Ishikawa (cell line): ENCODE measurements at regions not wholly inside any gene's neighbourhood (a gene's known extent, or its start where the extent isn't known, plus 50 kb on each side); places are given as distances from the start of the nearest gene placed in this dataset.

Experiments used
- CEBPB ChIP-seq: IDR thresholded peaks from 2 replicates; pipeline ENCODE4 v1.6.1; 2012
- CREB1 ChIP-seq: IDR thresholded peaks from 2 replicates; pipeline ENCODE4 v1.6.1; 2012; ENCODE audit warnings: low read depth
- EGR1 ChIP-seq: IDR thresholded peaks from 2 replicates; pipeline ENCODE4 v1.6.1; 2012
- EP300 ChIP-seq: IDR thresholded peaks from 2 replicates; pipeline ENCODE4 v1.6.1; 2012; ENCODE audit warnings: borderline replicate concordance
- FOXM1 ChIP-seq: IDR thresholded peaks from 2 replicates; pipeline ENCODE4 v1.6.1; 2012; ENCODE audit warnings: low read depth, borderline replicate concordance
- MAX ChIP-seq: IDR thresholded peaks from 2 replicates; pipeline ENCODE4 v1.6.1; 2012
- NFIC ChIP-seq: IDR thresholded peaks from 2 replicates; pipeline ENCODE4 v1.6.1; 2012
- RAD21 ChIP-seq: IDR thresholded peaks from 2 replicates; pipeline ENCODE4 v1.6.1; 2012; ENCODE audit warnings: low read depth
- TAF1 ChIP-seq: IDR thresholded peaks from 2 replicates; pipeline ENCODE4 v1.6.1; 2012; ENCODE audit warnings: low read depth, mild to moderate bottlenecking
- TCF12 ChIP-seq: IDR thresholded peaks from 2 replicates; pipeline ENCODE4 v1.6.1; 2012; ENCODE audit warnings: low read depth
- TEAD4 ChIP-seq: IDR thresholded peaks from 2 replicates; pipeline ENCODE4 v1.6.1; 2012
- YY1 ChIP-seq: IDR thresholded peaks from 2 replicates; pipeline ENCODE4 v1.6.1; 2012; ENCODE audit warnings: low read depth
- ZBTB7A ChIP-seq: IDR thresholded peaks from 2 replicates; pipeline ENCODE4 v1.6.1; 2012; ENCODE audit warnings: low read depth
- TF ChIP-seq, protein P1 (sequence below): IDR thresholded peaks from 2 replicates; pipeline ENCODE4 v1.6.1; 2012; ENCODE audit warnings: low read depth, mild to moderate bottlenecking
- TF ChIP-seq, protein P2 (sequence below): IDR thresholded peaks from 2 replicates; pipeline ENCODE4 v1.6.1; 2012

- TF ChIP-seq YY1 = no peak
- TF ChIP-seq TAF1 = no peak
- no peak for TF ChIP-seq MAX
- TF ChIP-seq EP300 = no peak
- no peak for TF ChIP-seq ZBTB7A
- no peak for TF ChIP-seq TEAD4
- no peak for TF ChIP-seq CEBPB
- TF ChIP-seq, protein P1, sequence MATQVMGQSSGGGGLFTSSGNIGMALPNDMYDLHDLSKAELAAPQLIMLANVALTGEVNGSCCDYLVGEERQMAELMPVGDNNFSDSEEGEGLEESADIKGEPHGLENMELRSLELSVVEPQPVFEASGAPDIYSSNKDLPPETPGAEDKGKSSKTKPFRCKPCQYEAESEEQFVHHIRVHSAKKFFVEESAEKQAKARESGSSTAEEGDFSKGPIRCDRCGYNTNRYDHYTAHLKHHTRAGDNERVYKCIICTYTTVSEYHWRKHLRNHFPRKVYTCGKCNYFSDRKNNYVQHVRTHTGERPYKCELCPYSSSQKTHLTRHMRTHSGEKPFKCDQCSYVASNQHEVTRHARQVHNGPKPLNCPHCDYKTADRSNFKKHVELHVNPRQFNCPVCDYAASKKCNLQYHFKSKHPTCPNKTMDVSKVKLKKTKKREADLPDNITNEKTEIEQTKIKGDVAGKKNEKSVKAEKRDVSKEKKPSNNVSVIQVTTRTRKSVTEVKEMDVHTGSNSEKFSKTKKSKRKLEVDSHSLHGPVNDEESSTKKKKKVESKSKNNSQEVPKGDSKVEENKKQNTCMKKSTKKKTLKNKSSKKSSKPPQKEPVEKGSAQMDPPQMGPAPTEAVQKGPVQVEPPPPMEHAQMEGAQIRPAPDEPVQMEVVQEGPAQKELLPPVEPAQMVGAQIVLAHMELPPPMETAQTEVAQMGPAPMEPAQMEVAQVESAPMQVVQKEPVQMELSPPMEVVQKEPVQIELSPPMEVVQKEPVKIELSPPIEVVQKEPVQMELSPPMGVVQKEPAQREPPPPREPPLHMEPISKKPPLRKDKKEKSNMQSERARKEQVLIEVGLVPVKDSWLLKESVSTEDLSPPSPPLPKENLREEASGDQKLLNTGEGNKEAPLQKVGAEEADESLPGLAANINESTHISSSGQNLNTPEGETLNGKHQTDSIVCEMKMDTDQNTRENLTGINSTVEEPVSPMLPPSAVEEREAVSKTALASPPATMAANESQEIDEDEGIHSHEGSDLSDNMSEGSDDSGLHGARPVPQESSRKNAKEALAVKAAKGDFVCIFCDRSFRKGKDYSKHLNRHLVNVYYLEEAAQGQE = no peak
- no peak for TF ChIP-seq NFIC
- no peak for TF ChIP-seq RAD21
- no peak for TF ChIP-seq CREB1
- no peak for TF ChIP-seq FOXM1
- TF ChIP-seq TCF12 = no peak
Observed at GRCh38 chr12:91889059-91889458, 256.6 kb downstream of the BTG1 start.

- TF ChIP-seq, protein P2, sequence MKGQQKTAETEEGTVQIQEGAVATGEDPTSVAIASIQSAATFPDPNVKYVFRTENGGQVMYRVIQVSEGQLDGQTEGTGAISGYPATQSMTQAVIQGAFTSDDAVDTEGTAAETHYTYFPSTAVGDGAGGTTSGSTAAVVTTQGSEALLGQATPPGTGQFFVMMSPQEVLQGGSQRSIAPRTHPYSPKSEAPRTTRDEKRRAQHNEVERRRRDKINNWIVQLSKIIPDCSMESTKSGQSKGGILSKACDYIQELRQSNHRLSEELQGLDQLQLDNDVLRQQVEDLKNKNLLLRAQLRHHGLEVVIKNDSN = no peak
- TF ChIP-seq ZBTB7A (no peak), RAD21 (no peak), EP300 (no peak), MAX (no peak), EGR1 (no peak)
Observed at GRCh38 chr12:91887957-91888356, 257.7 kb downstream of the BTG1 start.

DNA sequence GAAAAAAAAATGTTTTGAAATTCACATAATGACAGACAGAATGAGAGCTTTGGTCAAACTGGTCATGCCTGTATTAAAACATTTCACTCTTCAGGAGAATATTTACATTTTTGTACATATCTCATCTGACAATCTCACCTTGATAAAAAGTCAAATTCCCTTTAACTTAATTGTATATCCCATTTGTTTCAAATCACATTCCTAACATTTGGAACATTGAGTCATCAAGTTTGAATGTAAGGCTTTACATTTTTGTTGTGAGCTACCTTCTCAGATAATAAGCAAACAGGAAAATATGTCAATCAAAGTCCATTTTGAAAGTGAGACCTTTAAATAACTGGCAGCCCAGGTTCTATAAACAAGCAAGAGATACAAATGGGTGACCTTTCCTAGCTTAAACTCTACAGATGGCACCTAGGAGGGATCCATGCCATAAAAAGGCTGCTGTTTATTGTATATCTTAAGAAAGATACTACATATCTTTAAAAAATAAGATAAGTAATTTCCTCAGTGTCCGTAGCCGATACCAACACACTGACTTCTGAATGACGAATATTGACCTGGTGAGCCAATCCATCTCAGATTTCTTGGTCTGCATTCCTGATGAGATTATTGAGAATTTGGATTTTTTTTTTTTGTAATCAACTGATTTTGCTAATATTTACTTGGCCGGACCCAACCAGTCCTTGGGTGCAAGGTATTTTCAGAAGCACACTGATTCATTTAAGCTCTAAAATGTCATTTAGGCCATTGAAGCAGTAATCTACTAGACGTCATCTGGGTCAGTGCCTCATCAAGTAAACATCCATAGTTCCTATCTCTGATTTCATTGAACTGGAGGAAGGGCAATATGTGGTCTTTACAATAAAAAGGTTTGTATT lies 259.6 kb downstream of the BTG1 start:
- TF ChIP-seq ZBTB7A = no peak
- no peak for TF ChIP-seq TAF1
- no peak for TF ChIP-seq YY1
- no peak for TF ChIP-seq CEBPB
- TF ChIP-seq EGR1 = no peak
- TF ChIP-seq FOXM1 = no peak
- TF ChIP-seq, protein P2 = no peak
- TF ChIP-seq RAD21 = no peak
- TF ChIP-seq TCF12 = no peak

- TF ChIP-seq ZBTB7A (no peak), CEBPB (no peak), TCF12 (no peak), EGR1 (no peak), RAD21 (no peak), EP300 (no peak), NFIC (no peak), TAF1 (no peak), MAX (no peak), TEAD4 (no peak)
- TF ChIP-seq, protein P1 = no peak
Observed at GRCh38 chr12:91884230-91884629, 261.4 kb downstream of the BTG1 start.

DNA sequence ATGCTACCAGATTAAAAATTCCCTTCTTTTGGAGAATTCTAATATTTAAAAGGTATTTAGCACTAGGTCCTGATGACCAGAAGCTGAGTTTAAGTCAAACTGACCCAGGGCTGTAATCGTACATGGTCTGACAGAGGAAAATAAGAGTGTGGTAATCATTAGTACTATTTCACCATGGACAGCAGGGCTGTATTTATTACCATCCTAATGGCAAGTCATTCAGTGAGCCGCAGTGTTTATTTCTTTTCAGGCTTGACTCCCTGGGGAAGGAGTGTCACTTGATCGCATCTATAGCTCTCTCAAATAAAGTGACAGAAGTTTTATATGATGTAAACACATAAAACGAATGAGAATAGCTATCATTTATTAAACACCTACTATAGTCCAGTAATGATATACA lies 261.8 kb downstream of the BTG1 start:
- TF ChIP-seq TCF12 (no peak), CREB1 (no peak), YY1 (no peak), RAD21 (no peak), TAF1 (no peak), NFIC (no peak), MAX (no peak), TEAD4 (no peak), EP300 (no peak), FOXM1 (no peak), EGR1 (no peak), ZBTB7A (no peak), CEBPB (no peak)
- TF ChIP-seq, protein P1 = no peak
- TF ChIP-seq, protein P2 = no peak
